ENCODE measurements at regions not wholly inside any gene's neighbourhood (a gene's known extent, or its start where the extent isn't known, plus 50 kb on each side); places are given as distances from the start of the nearest gene placed in this dataset.

GRCh38 chr12:24631676-24632426 lies 317.1 kb downstream of the BCAT1 start:
- no peak for TF ChIP-seq EZH2 (IDR thresholded peaks at IDR 0.05; ENCODE audit: borderline replicate concordance)
- TF ChIP-seq CTCF (IDR thresholded peaks at IDR 0.05; ENCODE audit: poor library complexity) = no peak
